HG02798 (cell line): ENCODE measurements at regions not wholly inside any gene's neighbourhood (a gene's known extent, or its start where the extent isn't known, plus 50 kb on each side); places are given as distances from the start of the nearest gene placed in this dataset.

ENCODE experiments used
- ATAC-seq: cut with Tn5 transposase; IDR thresholded peaks from one replicate; pipeline ENCODE4 v1.9.1; 2021; ENCODE audit warnings: mild to moderate bottlenecking; ENCODE audit not compliant: unreplicated experiment, poor library complexity

GRCh38 chr1:55559161-55559611 lies 344.0 kb upstream of the USP24 start:
- no peak for ATAC-seq

- ATAC-seq = no peak
Observed at GRCh38 chr1:55558515-55558914, 343.4 kb upstream of the USP24 start.

GRCh38 chr1:55555956-55556725 lies 341.0 kb upstream of the USP24 start:
- ATAC-seq = no peak

- no peak for ATAC-seq
Observed at GRCh38 chr1:55554611-55555010, 339.4 kb upstream of the USP24 start.

GRCh38 chr1:55552636-55553035 lies 337.5 kb upstream of the USP24 start:
- no peak for ATAC-seq

GRCh38 chr1:55547405-55547804 lies 332.2 kb upstream of the USP24 start:
- ATAC-seq = no peak

- ATAC-seq = no peak
Observed at GRCh38 chr1:55546553-55546952, 331.4 kb upstream of the USP24 start.

- ATAC-seq = no peak
Observed at GRCh38 chr1:55544826-55545225, 329.7 kb upstream of the USP24 start.

GRCh38 chr1:55542901-55543504 lies 327.8 kb upstream of the USP24 start:
- ATAC-seq = no peak

- ATAC-seq = no peak
Observed at GRCh38 chr1:55541296-55541695, 326.1 kb upstream of the USP24 start.

- no peak for ATAC-seq
Observed at GRCh38 chr1:55539652-55540512, 324.7 kb upstream of the USP24 start.

GRCh38 chr1:55538428-55538827 lies 323.3 kb upstream of the USP24 start:
- no peak for ATAC-seq

- ATAC-seq = peak; percentile 67
Observed at GRCh38 chr1:55536545-55536865, 321.3 kb upstream of the USP24 start.

- ATAC-seq = peak; percentile 22
Observed at GRCh38 chr1:55535724-55536544, 320.8 kb upstream of the USP24 start.

GRCh38 chr1:55534565-55535121 lies 319.5 kb upstream of the USP24 start:
- ATAC-seq = no peak

GRCh38 chr1:55531644-55532043 lies 316.5 kb upstream of the USP24 start:
- ATAC-seq = no peak

- no peak for ATAC-seq
Observed at GRCh38 chr1:55530749-55531478, 315.8 kb upstream of the USP24 start.

GRCh38 chr1:55529017-55529416 lies 313.9 kb upstream of the USP24 start:
- ATAC-seq = no peak

GRCh38 chr1:55527831-55528230 lies 312.7 kb upstream of the USP24 start:
- no peak for ATAC-seq
